Astrocyte (in vitro differentiated cells and primary cell): ENCODE measurements at regions not wholly inside any gene's neighbourhood (a gene's known extent, or its start where the extent isn't known, plus 50 kb on each side); places are given as distances from the start of the nearest gene placed in this dataset.

Source experiments
- DNase-seq: peaks from one replicate; pipeline ENCODE4 v3.0.0-alpha.2; 2010; ENCODE audit warnings: low read depth
- FAIRE-seq: peaks from 2 replicates; lab custom pipeline; 2011; peaks lifted over from hg19 to GRCh38; lab: Jason Lieb, UNC
- H2AFZ ChIP-seq: 2 replicates; pipeline ENCODE4 v1.6.0; 2012; ENCODE audit warnings: low read depth, low read length, inconsistent platforms
- H3K27ac ChIP-seq: 2 replicates; pipeline ENCODE4 v1.5.1; 2011; ENCODE audit warnings: low read depth, low read length, inconsistent platforms
- H3K27me3 ChIP-seq: 2 replicates; pipeline ENCODE4 v1.6.0; 2011; ENCODE audit warnings: low read length, inconsistent platforms; ENCODE audit not compliant: insufficient read depth
- H3K36me3 ChIP-seq: 2 replicates; pipeline ENCODE4 v1.5.1; 2011; ENCODE audit warnings: low read length, inconsistent platforms; ENCODE audit not compliant: insufficient read depth
- H3K4me1 ChIP-seq: 2 replicates; pipeline ENCODE4 v1.5.1; 2011; ENCODE audit warnings: low read length, inconsistent platforms; ENCODE audit not compliant: insufficient read depth
- H3K4me2 ChIP-seq: 2 replicates; pipeline ENCODE4 v1.6.0; 2012; ENCODE audit warnings: low read length, inconsistent platforms
- H3K4me3 ChIP-seq: 2 replicates; pipeline ENCODE4 v1.5.1; 2011; ENCODE audit warnings: low read depth, mild to moderate bottlenecking, low read length, inconsistent platforms; ENCODE audit not compliant: insufficient read depth
- H3K79me2 ChIP-seq: 2 replicates; pipeline ENCODE4 v1.6.0; 2012; ENCODE audit warnings: mild to moderate bottlenecking, low read length, inconsistent platforms; ENCODE audit not compliant: insufficient read depth
- H3K9ac ChIP-seq: 2 replicates; pipeline ENCODE4 v1.6.0; 2012; ENCODE audit warnings: mild to moderate bottlenecking, low read length, inconsistent platforms
- H3K9me3 ChIP-seq: 2 replicates; pipeline ENCODE4 v1.5.1; 2012; ENCODE audit warnings: low read depth, mild to moderate bottlenecking, low read length, inconsistent platforms; ENCODE audit not compliant: insufficient read depth
- H4K20me1 ChIP-seq: 2 replicates; pipeline ENCODE4 v1.6.0; 2012; ENCODE audit warnings: low read length, inconsistent platforms; ENCODE audit not compliant: insufficient read depth
- H3K27ac Mint-ChIP-seq: one replicate; pipeline ENCODE4 v1.8.0; 2021; ENCODE audit warnings: mild to moderate bottlenecking, mixed read lengths; ENCODE audit not compliant: unreplicated experiment
- H3K27me3 Mint-ChIP-seq: one replicate; pipeline ENCODE4 v1.8.0; 2021; ENCODE audit warnings: low read depth, mixed read lengths; ENCODE audit not compliant: unreplicated experiment
- H3K36me3 Mint-ChIP-seq: one replicate; pipeline ENCODE4 v1.8.0; 2021; ENCODE audit warnings: low read depth, mixed read lengths; ENCODE audit not compliant: unreplicated experiment
- H3K4me1 Mint-ChIP-seq: one replicate; pipeline ENCODE4 v1.8.0; 2021; ENCODE audit warnings: low read depth, mixed read lengths; ENCODE audit not compliant: unreplicated experiment
- H3K4me3 Mint-ChIP-seq: one replicate; pipeline ENCODE4 v1.8.0; 2021; ENCODE audit warnings: mild to moderate bottlenecking, moderate library complexity, mixed read lengths; ENCODE audit not compliant: unreplicated experiment
- H3K9me3 Mint-ChIP-seq: one replicate; pipeline ENCODE4 v1.8.0; 2021; ENCODE audit warnings: mild to moderate bottlenecking, mixed read lengths; ENCODE audit not compliant: unreplicated experiment
- CTCF ChIP-seq: IDR thresholded peaks from 2 replicates; pipeline ENCODE4 v1.5.1; 2011; ENCODE audit warnings: low read depth, mild to moderate bottlenecking, inconsistent platforms, low read length, moderate library complexity; ENCODE audit not compliant: insufficient read depth
- EZH2 ChIP-seq: IDR thresholded peaks from 2 replicates; pipeline ENCODE4 v1.6.1; 2012; ENCODE audit warnings: mild to moderate bottlenecking, low read length, inconsistent platforms; ENCODE audit not compliant: insufficient read depth

GRCh38 chr4:115332078-115332477 is 218.7 kb upstream of the NDST4 start:
- Mint-ChIP-seq H3K27me3 (no peaks in the 10 kb centered on the region), H3K9me3 (no peaks in the 10 kb centered on the region), H3K36me3 (no peaks in the 10 kb centered on the region), H3K27ac (no peak overlapping the region), H3K4me3 (no peak overlapping the region), H3K4me1 (no peaks in the 10 kb centered on the region)
- no peaks in the 10 kb centered on the region for H3K4me1 ChIP-seq
- H3K79me2 ChIP-seq, result no peaks in the 10 kb centered on the region
- no peak overlapping the region for H3K9ac ChIP-seq
- H3K36me3 ChIP-seq, result no peaks in the 10 kb centered on the region
- no peak overlapping the region for H3K4me3 ChIP-seq
- H3K27ac ChIP-seq, result no peak overlapping the region
- H3K4me2 ChIP-seq, result no peak overlapping the region
- no peaks in the 10 kb centered on the region for H3K9me3 ChIP-seq
- no peak for DNase-seq
- no peak overlapping the region for H2AFZ ChIP-seq
- H3K27me3 ChIP-seq, result no peaks in the 10 kb centered on the region
- FAIRE-seq, result no peak
- no peaks in the 10 kb centered on the region for H4K20me1 ChIP-seq
- TF ChIP-seq EZH2, result no peak
- TF ChIP-seq CTCF, result no peak

DNA sequence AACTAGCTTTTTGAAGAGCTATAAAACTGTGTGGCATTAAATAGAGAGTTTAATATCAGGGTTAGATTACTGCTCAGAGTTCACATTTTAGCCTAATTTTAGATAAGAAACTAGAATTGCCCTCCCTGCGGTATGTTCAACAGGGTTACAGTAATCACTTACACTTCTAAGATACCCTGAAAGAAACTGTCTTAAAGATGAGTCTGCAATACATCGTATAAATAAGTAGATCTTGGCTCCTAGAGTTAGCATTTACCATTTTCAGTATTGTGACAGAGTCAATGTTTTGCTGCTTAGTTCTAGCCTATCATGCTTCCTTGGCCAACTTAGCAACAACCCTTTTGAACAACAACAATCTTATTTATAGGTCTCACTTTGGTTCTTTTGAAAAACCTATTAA is 217.8 kb upstream of the NDST4 start:
- Histone ChIP-seq H3K27ac (no peak overlapping the region), H3K79me2 (no peaks in the 10 kb centered on the region), H3K27me3 (no peaks in the 10 kb centered on the region), H3K4me3 (no peak overlapping the region), H3K9ac (no peak overlapping the region), H2AFZ (no peak overlapping the region), H3K9me3 (no peaks in the 10 kb centered on the region), H3K4me1 (no peaks in the 10 kb centered on the region), H3K4me2 (no peak overlapping the region), H4K20me1 (no peaks in the 10 kb centered on the region), H3K36me3 (no peaks in the 10 kb centered on the region)
- no peaks in the 10 kb centered on the region for H3K27me3 Mint-ChIP-seq
- TF ChIP-seq CTCF, result no peak
- no peak for TF ChIP-seq EZH2
- H3K4me1 Mint-ChIP-seq, result peaks cover 2% of the 10 kb centered on the region
- no peak overlapping the region for H3K27ac Mint-ChIP-seq
- no peak overlapping the region for H3K4me3 Mint-ChIP-seq
- no peak for FAIRE-seq
- DNase-seq, result no peak
- no peaks in the 10 kb centered on the region for H3K36me3 Mint-ChIP-seq
- no peaks in the 10 kb centered on the region for H3K9me3 Mint-ChIP-seq

- Mint-ChIP-seq H3K4me1 (peaks cover 19% of the 10 kb centered on the region), H3K36me3 (no peaks in the 10 kb centered on the region), H3K27ac (peak overlapping the region; percentile 53), H3K9me3 (no peaks in the 10 kb centered on the region), H3K4me3 (no peak overlapping the region), H3K27me3 (no peaks in the 10 kb centered on the region)
- Histone ChIP-seq H4K20me1 (no peaks in the 10 kb centered on the region), H3K4me2 (no peak overlapping the region), H3K9me3 (no peaks in the 10 kb centered on the region), H3K27me3 (no peaks in the 10 kb centered on the region), H3K9ac (no peak overlapping the region), H3K36me3 (no peaks in the 10 kb centered on the region), H3K27ac (no peak overlapping the region), H3K4me1 (no peaks in the 10 kb centered on the region), H2AFZ (no peak overlapping the region), H3K79me2 (no peaks in the 10 kb centered on the region), H3K4me3 (no peak overlapping the region)
- no peak for TF ChIP-seq CTCF
- TF ChIP-seq EZH2, result no peak
- no peak for FAIRE-seq
- no peak for DNase-seq
These were observed 212.4 kb upstream of the NDST4 start for GRCh38 chr4:115325836-115326235.
